Natural killer cell (primary cell): ENCODE measurements at regions not wholly inside any gene's neighbourhood (a gene's known extent, or its start where the extent isn't known, plus 50 kb on each side); places are given as distances from the start of the nearest gene placed in this dataset.

Experiments
- ATAC-seq, 3 donors: fragments of 150-1000 bp in 2 of 3; fragments of 200-7000 bp in 1 of 3; cut with Tn5 transposase; 1 replicate in 1 of 3; 2 replicates in 2 of 3; pipeline ENCODE4 v1.10.0; 2021; ENCODE audit warnings: mild to moderate bottlenecking in 2 of 3, moderate library complexity in 2 of 3
- DNase-seq, 2 donors: peaks; one replicate each; pipeline versions ENCODE4 v3.0.0 to v3.0.0-alpha.2; 2013 to 2021; ENCODE audit warnings: mixed read lengths in 1 of 2
- H3K27ac ChIP-seq: one replicate; pipeline ENCODE4 v1.5.1; 2013; ENCODE audit warnings: mild to moderate bottlenecking, low read length
- H3K27me3 ChIP-seq: one replicate; pipeline ENCODE4 v1.6.1; 2013; ENCODE audit warnings: low read length; ENCODE audit not compliant: control insufficient read depth, insufficient read depth
- H3K36me3 ChIP-seq: one replicate; pipeline ENCODE4 v1.6.1; 2013; ENCODE audit warnings: low read length; ENCODE audit not compliant: control insufficient read depth, insufficient read depth
- H3K4me1 ChIP-seq: one replicate; pipeline ENCODE4 v1.6.1; 2013; ENCODE audit warnings: low read length; ENCODE audit not compliant: control insufficient read depth, insufficient read depth
- H3K4me3 ChIP-seq: one replicate; pipeline ENCODE4 v1.5.1; 2013; ENCODE audit warnings: low read length
- H3K9me3 ChIP-seq: one replicate; pipeline ENCODE4 v1.6.1; 2013; ENCODE audit warnings: low read length; ENCODE audit not compliant: control insufficient read depth, insufficient read depth
- H3K27ac Mint-ChIP-seq, 2 donors: one replicate each; pipeline ENCODE4 v1.8.0; 2022; ENCODE audit warnings: mild to moderate bottlenecking in 2 of 2, mixed read lengths in 2 of 2, moderate library complexity in 1 of 2
- H3K27me3 Mint-ChIP-seq, 2 donors: one replicate each; pipeline ENCODE4 v1.8.0; 2022; ENCODE audit warnings: low read depth in 2 of 2, mixed read lengths in 2 of 2
- H3K36me3 Mint-ChIP-seq: one replicate; pipeline ENCODE4 v1.8.0; 2022; ENCODE audit warnings: mixed read lengths
- H3K4me1 Mint-ChIP-seq, 2 donors: one replicate each; pipeline ENCODE4 v1.8.0; 2022; ENCODE audit warnings: mixed read lengths in 2 of 2
- H3K4me3 Mint-ChIP-seq: one replicate; pipeline ENCODE4 v1.8.0; 2022; ENCODE audit warnings: mild to moderate bottlenecking, moderate library complexity, mixed read lengths
- H3K9me3 Mint-ChIP-seq, 2 donors: one replicate each; pipeline ENCODE4 v1.8.0; 2022; ENCODE audit warnings: mixed read lengths in 2 of 2
- CTCF ChIP-seq: fragments of 200-600 bp; IDR thresholded peaks from one replicate; pipeline ENCODE4 v1.8.0; 2022; ENCODE audit warnings: antibody characterized with exemption
- WGBS: methylation state at CpG from one replicate; pipeline ENCODE4 v1.1.7; 2013; ENCODE audit warnings: missing lambda C conversion rate; ENCODE audit not compliant: insufficient coverage; 5-methylcytosine and 5-hydroxymethylcytosine counted together
- intact Hi-C: fragments of 100-400 bp; cut with micrococcal nuclease; formaldehyde crosslinking; loops from one replicate; pipeline ENCODE4 v1.14.2; 2022

GRCh38 chr10:128734734-128735133 is 608.5 kb upstream of the MKI67 start:
- no peaks in the 10 kb centered on the region for H3K9me3 ChIP-seq
- Mint-ChIP-seq H3K4me3 (no peak overlapping the region), H3K27ac (no peak overlapping the region), H3K4me1 (no peaks in the 10 kb centered on the region), H3K9me3 (no peaks in the 10 kb centered on the region), H3K36me3 (no peaks in the 10 kb centered on the region), H3K27me3 (peaks cover 0 to under 1% of the 10 kb centered on the region in 2 donors)
- no peak overlapping the region for H3K27ac ChIP-seq
- no peaks in the 10 kb centered on the region for H3K27me3 ChIP-seq
- TF ChIP-seq CTCF, result no peak
- intact Hi-C loops, result no loop called here
- no peaks in the 10 kb centered on the region for H3K36me3 ChIP-seq
- no peak for ATAC-seq
- H3K4me3 ChIP-seq, result no peak overlapping the region
- no peak for DNase-seq
- WGBS, result 90% methylated on average over 9 of the region's 9 CpGs
- no peaks in the 10 kb centered on the region for H3K4me1 ChIP-seq

GRCh38 chr10:128735996-128736395 is 609.8 kb upstream of the MKI67 start:
- WGBS, result 75% methylated on average over 8 of the region's 8 CpGs
- no peaks in the 10 kb centered on the region for H3K36me3 Mint-ChIP-seq
- H3K27ac Mint-ChIP-seq, result no peak overlapping the region
- H3K9me3 ChIP-seq, result no peaks in the 10 kb centered on the region
- H3K4me1 Mint-ChIP-seq, result no peaks in the 10 kb centered on the region
- H3K9me3 Mint-ChIP-seq, result no peaks in the 10 kb centered on the region
- ATAC-seq, result no peak
- no peaks in the 10 kb centered on the region for H3K36me3 ChIP-seq
- no peak overlapping the region for H3K27ac ChIP-seq
- no peak overlapping the region for H3K4me3 Mint-ChIP-seq
- H3K4me1 ChIP-seq, result no peaks in the 10 kb centered on the region
- no peak for TF ChIP-seq CTCF
- H3K4me3 ChIP-seq, result no peak overlapping the region
- H3K27me3 ChIP-seq, result no peaks in the 10 kb centered on the region
- DNase-seq, result no peak
- H3K27me3 Mint-ChIP-seq, result peaks cover 2 to 13% of the 10 kb centered on the region in 2 donors
- intact Hi-C loops, result no loop called here

- no peaks in the 10 kb centered on the region for H3K27me3 ChIP-seq
- H3K4me1 ChIP-seq, result no peaks in the 10 kb centered on the region
- no peaks in the 10 kb centered on the region for H3K4me1 Mint-ChIP-seq
- 88% methylated on average over 6 of the region's 11 CpGs for WGBS
- no peak overlapping the region for H3K4me3 ChIP-seq
- H3K27me3 Mint-ChIP-seq, result peaks cover 5 to 28% of the 10 kb centered on the region in 2 donors
- no peak for TF ChIP-seq CTCF
- intact Hi-C loops, result no loop called here
- H3K27ac ChIP-seq, result no peak overlapping the region
- H3K9me3 ChIP-seq, result no peaks in the 10 kb centered on the region
- ATAC-seq (no peak), DNase-seq (no peak)
- H3K36me3 ChIP-seq, result no peaks in the 10 kb centered on the region
- no peaks in the 10 kb centered on the region for H3K9me3 Mint-ChIP-seq
- H3K27ac Mint-ChIP-seq, result no peak overlapping the region
- H3K36me3 Mint-ChIP-seq, result no peaks in the 10 kb centered on the region
- H3K4me3 Mint-ChIP-seq, result no peak overlapping the region
These were observed 612.2 kb upstream of the MKI67 start for GRCh38 chr10:128738386-128738915.

GRCh38 chr10:128739930-128740329 is 613.7 kb upstream of the MKI67 start:
- no peak overlapping the region for H3K4me3 ChIP-seq
- H3K4me1 ChIP-seq, result no peaks in the 10 kb centered on the region
- WGBS, result 60% methylated on average over 9 of the region's 9 CpGs
- H3K4me3 Mint-ChIP-seq, result no peak overlapping the region
- H3K27me3 Mint-ChIP-seq, result peaks cover 5 to 32% of the 10 kb centered on the region in 2 donors
- no peaks in the 10 kb centered on the region for H3K36me3 ChIP-seq
- DNase-seq (no peak), ATAC-seq (no peak)
- TF ChIP-seq CTCF, result no peak
- intact Hi-C loops, result no loop called here
- no peaks in the 10 kb centered on the region for H3K36me3 Mint-ChIP-seq
- H3K9me3 Mint-ChIP-seq, result no peaks in the 10 kb centered on the region
- no peaks in the 10 kb centered on the region for H3K4me1 Mint-ChIP-seq
- H3K27ac ChIP-seq, result no peak overlapping the region
- H3K9me3 ChIP-seq, result no peaks in the 10 kb centered on the region
- no peaks in the 10 kb centered on the region for H3K27me3 ChIP-seq
- H3K27ac Mint-ChIP-seq, result no peak overlapping the region
